Urinary bladder (tissue), 3 donors: ENCODE measurements at regions not wholly inside any gene's neighbourhood (a gene's known extent, or its start where the extent isn't known, plus 50 kb on each side); places are given as distances from the start of the nearest gene placed in this dataset.

Experiments
- DNase-seq: peaks from one replicate; pipeline ENCODE4 v3.0.0-alpha.2; 2015; ENCODE audit errors: extremely low spot score
- H3K27ac ChIP-seq: one replicate; pipeline ENCODE4 v1.5.1; 2013; ENCODE audit warnings: low read depth, mild to moderate bottlenecking, moderate library complexity
- H3K36me3 ChIP-seq: one replicate; pipeline ENCODE4 v1.6.1; 2013; ENCODE audit warnings: mild to moderate bottlenecking, moderate library complexity; ENCODE audit not compliant: insufficient read depth
- H3K4me1 ChIP-seq: one replicate; pipeline ENCODE4 v1.6.1; 2013; ENCODE audit warnings: mild to moderate bottlenecking, moderate library complexity; ENCODE audit not compliant: insufficient read depth
- H3K4me3 ChIP-seq: one replicate; pipeline ENCODE4 v1.5.1; 2013; ENCODE audit warnings: low read depth, low read length
- WGBS: extraction: QIAGEN DNeasy Blood & Tissue Kit; methylation state at CpG from one replicate; pipeline ENCODE4 v1.1.7; 2013; 5-methylcytosine and 5-hydroxymethylcytosine counted together
- donor health status: healthy with polysubstance abuse.
- donor health status: healthy.

GRCh38 chr4:32988165-32988811, 2268.1 kb downstream of the PCDH7 start:
- Histone ChIP-seq H3K4me3 (no peak overlapping the region), H3K36me3 (no peaks in the 10 kb centered on the region), H3K27ac (no peak overlapping the region), H3K4me1 (no peaks in the 10 kb centered on the region)
- no peak for DNase-seq
- WGBS = 91% methylated on average over 2 of the region's 2 CpGs

GRCh38 chr4:32991663-32992062, 2271.5 kb downstream of the PCDH7 start:
- no peaks in the 10 kb centered on the region for H3K4me1 ChIP-seq
- no peak for DNase-seq
- H3K4me3 ChIP-seq = no peak overlapping the region
- no peaks in the 10 kb centered on the region for H3K36me3 ChIP-seq
- WGBS = 73% methylated on average over 1 of the region's 1 CpG
- no peak overlapping the region for H3K27ac ChIP-seq

DNA sequence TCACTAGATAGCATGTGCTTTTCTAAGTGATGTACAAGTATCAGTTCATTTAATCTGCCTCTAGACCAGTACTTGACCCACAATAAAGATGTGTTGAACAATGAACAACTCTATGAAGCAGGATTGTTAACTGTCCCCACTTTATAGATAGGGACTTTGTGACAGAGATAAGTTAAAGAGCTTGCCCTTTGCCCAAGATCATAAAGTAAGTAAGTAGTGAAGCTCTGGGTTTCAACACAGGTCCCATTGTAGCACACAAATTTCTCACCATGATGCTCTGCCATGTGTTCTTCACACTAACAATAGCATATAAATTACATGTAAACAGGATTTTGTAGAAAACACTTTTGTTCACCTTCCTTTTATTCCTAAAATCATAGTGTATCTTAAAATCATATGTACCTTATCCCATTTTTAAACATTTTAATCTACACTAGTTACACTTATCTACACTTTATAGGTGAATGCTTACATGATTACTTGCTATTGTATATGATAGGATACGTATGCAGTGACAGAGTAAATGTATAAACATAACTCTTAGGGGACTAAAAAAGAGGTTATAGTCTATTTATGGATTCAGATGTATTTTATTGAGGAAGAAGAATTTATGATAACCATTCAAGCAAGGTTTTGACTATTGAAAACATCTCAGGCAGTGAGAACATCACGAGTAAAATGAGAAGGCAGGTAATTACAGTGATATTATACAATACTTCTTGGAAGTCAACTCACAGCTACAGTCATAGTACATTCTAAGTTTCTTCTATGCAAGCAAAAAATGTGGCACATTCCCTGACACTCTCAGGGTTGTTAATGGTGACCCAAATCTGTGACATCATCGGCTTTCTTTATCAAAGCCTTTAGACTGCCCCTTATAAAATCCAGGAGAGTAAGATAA, 2275.1 kb downstream of the PCDH7 start:
- Histone ChIP-seq H3K4me1 (no peaks in the 10 kb centered on the region), H3K36me3 (no peaks in the 10 kb centered on the region), H3K27ac (no peak overlapping the region), H3K4me3 (no peak overlapping the region)
- DNase-seq = no peak
- 58% methylated on average over 3 of the region's 3 CpGs for WGBS

- WGBS = 73% methylated on average over 2 of the region's 2 CpGs
- H3K4me3 ChIP-seq = no peak overlapping the region
- H3K4me1 ChIP-seq = no peaks in the 10 kb centered on the region
- H3K36me3 ChIP-seq = no peaks in the 10 kb centered on the region
- no peak for DNase-seq
- no peak overlapping the region for H3K27ac ChIP-seq
Measured at GRCh38 chr4:33013282-33013681, 2293.1 kb downstream of the PCDH7 start.

GRCh38 chr4:33025236-33025635, 2305.1 kb downstream of the PCDH7 start:
- Histone ChIP-seq H3K36me3 (no peaks in the 10 kb centered on the region), H3K4me3 (no peak overlapping the region), H3K27ac (no peak overlapping the region), H3K4me1 (no peaks in the 10 kb centered on the region)
- no peak for DNase-seq
- WGBS = 91% methylated on average over 2 of the region's 2 CpGs

GRCh38 chr4:33029976-33030375, 2309.8 kb downstream of the PCDH7 start:
- no peaks in the 10 kb centered on the region for H3K4me1 ChIP-seq
- no peaks in the 10 kb centered on the region for H3K36me3 ChIP-seq
- H3K27ac ChIP-seq = no peak overlapping the region
- H3K4me3 ChIP-seq = no peak overlapping the region
- DNase-seq = no peak

DNA sequence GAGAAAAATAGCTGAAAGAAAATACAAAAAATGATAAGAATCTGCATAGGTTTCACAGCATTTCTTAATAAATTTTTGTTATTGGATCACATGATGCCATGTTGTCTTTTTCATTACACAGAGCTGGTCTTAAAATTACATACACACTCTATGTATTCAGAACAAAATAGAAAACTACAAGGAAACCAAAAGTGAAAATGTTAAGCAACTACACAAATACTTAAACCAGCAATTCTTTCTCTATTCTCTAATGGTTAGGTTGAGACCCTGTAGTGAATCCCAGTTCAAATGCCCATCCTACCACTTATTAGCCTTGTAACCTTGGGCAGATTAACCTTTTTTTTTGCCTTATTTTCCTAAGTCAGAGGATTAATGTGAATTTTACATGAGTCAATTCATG, 2311.2 kb downstream of the PCDH7 start:
- H3K27ac ChIP-seq = no peak overlapping the region
- DNase-seq = no peak
- no peaks in the 10 kb centered on the region for H3K36me3 ChIP-seq
- no peak overlapping the region for H3K4me3 ChIP-seq
- H3K4me1 ChIP-seq = no peaks in the 10 kb centered on the region

DNA sequence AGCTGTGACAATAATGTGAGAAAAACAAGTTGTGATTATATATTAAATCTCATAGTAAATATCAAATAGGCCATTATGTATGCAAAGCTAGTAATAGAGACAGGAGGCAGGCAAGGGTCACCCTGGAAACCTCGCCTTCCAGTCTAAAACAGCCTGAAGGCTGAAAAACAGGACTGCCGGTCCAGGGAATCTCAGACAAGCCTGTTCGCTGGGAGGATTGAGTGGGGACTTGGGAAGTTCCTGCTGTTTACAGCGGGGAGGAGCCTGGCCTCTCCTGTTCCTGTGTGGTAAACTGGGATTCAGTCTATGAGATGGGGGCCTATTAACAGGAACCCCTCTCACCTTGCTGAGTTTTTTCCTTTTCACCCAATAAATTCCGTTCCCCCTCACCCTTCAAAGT, 2317.3 kb downstream of the PCDH7 start:
- H3K27ac ChIP-seq = no peak overlapping the region
- H3K4me3 ChIP-seq = no peak overlapping the region
- WGBS = 73% methylated on average over 5 of the region's 5 CpGs
- no peaks in the 10 kb centered on the region for H3K36me3 ChIP-seq
- DNase-seq = no peak
- no peaks in the 10 kb centered on the region for H3K4me1 ChIP-seq

DNA sequence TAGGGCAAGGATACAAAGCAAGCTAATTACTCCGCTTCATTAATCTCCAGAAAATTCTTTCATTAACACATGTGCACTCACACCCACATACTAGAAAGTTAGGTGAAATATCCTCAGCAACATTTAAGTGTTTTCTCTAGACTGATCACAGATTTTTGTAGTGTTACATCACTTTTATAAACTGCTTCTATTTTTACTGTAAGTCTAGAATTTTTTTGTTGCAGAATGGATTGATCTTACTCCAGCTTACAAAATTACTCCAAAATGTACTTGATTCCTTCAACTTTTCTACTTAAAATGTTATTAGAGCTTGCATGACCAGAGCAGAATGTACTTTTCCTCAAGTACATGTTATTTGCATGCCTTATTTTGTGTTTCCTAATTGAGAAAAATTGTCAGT, 2325.2 kb downstream of the PCDH7 start:
- WGBS = 96% methylated on average over 1 of the region's 1 CpG
- H3K4me3 ChIP-seq = no peak overlapping the region
- DNase-seq = no peak
- H3K4me1 ChIP-seq = no peaks in the 10 kb centered on the region
- H3K36me3 ChIP-seq = no peaks in the 10 kb centered on the region
- no peak overlapping the region for H3K27ac ChIP-seq

- no peaks in the 10 kb centered on the region for H3K4me1 ChIP-seq
- DNase-seq = no peak
Measured at GRCh38 chr4:33052241-33052640, 2332.1 kb downstream of the PCDH7 start.

DNA sequence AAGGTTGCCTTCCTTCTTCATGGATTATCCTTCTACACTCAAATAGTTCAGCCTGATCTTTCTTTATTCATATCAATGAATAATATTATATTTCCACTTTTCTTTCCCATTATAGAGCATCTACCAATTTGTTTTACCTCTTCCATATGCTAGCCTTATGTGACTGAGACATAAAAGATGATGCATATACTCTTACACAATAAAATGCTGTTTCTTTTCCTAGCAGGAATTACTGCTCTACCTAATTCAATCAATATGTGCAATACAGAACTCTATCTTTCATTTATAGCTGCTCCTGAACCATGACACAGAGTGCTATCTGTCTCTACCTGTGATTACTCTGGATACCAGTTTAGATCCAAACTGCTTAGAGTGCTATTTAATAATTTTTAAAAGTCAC, 2334.0 kb downstream of the PCDH7 start:
- no peak overlapping the region for H3K27ac ChIP-seq
- H3K4me1 ChIP-seq = no peaks in the 10 kb centered on the region
- H3K4me3 ChIP-seq = no peak overlapping the region
- DNase-seq = no peak
- no peaks in the 10 kb centered on the region for H3K36me3 ChIP-seq

More at GRCh38 chr4:33052241-33052640, 2332.1 kb downstream of the PCDH7 start:
- Histone ChIP-seq H3K36me3 (no peaks in the 10 kb centered on the region), H3K27ac (no peak overlapping the region), H3K4me3 (no peak overlapping the region)
- 72% methylated on average over 5 of the region's 5 CpGs for WGBS

DNA sequence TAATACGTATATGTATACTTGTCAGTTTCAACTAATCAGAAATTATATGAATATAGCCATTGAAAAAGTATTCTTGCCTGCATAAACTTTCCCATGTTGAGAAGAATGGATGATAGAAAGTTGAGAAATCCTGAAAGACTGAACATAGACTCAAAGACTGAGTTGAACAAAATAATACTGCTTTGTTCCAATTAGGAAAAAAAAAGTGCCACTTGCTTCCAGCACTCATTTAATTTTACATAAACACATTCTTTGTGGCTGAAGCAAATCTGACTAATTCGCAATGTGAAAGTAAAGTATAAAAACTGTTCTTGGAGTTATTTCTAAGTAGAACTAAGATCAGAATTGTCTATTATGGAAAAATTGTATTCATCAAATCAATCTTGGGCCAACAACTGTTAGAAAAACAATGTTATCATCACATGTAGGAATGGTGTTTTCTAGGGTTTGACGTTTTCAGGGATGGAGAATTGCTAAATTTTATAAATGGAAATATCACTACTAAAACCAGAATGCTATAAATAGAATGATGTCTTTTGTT, 2334.6 kb downstream of the PCDH7 start:
- Histone ChIP-seq H3K4me3 (no peak overlapping the region), H3K36me3 (no peaks in the 10 kb centered on the region), H3K27ac (no peak overlapping the region), H3K4me1 (no peaks in the 10 kb centered on the region)
- no peak for DNase-seq
- WGBS = 69% methylated on average over 3 of the region's 3 CpGs

GRCh38 chr4:33057736-33058135, 2337.6 kb downstream of the PCDH7 start:
- no peak overlapping the region for H3K4me3 ChIP-seq
- WGBS = 83% methylated on average over 1 of the region's 1 CpG
- no peak for DNase-seq
- no peaks in the 10 kb centered on the region for H3K4me1 ChIP-seq
- no peak overlapping the region for H3K27ac ChIP-seq
- H3K36me3 ChIP-seq = no peaks in the 10 kb centered on the region

DNA sequence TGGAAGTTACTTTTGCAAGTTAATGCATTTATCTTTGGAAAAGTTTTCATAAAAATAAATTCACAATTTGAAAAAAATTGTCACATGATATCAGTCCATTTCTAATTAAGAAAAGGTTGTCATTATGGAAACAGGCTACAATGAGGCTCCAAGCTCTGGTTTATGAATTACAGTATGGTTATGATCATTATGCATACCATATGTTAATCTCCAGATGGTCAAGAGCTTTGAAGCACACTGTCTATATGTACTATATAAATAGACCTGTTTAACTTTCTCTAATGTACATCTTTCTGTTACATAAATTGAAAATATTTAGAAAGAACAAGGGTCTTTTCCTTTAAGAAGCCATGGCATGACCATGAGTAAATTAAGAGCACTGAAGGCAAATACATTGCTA, 2338.8 kb downstream of the PCDH7 start:
- no peak overlapping the region for H3K4me3 ChIP-seq
- DNase-seq = no peak
- no peaks in the 10 kb centered on the region for H3K36me3 ChIP-seq

More for the DNA sequence above, 2338.8 kb downstream of the PCDH7 start:
- no peak overlapping the region for H3K27ac ChIP-seq
- no peaks in the 10 kb centered on the region for H3K4me1 ChIP-seq
